Neural cell (in vitro differentiated cells): ENCODE measurements at regions not wholly inside any gene's neighbourhood (a gene's known extent, or its start where the extent isn't known, plus 50 kb on each side); places are given as distances from the start of the nearest gene placed in this dataset.
"Not testable (repeated sequence)": the region's sequence is repeated elsewhere in the genome, so short reads cannot be mapped to it uniquely, and the experiment has no call there.

Experiments used
- H2AFZ ChIP-seq: fragments of 200-600, 300-800 bp; sonication (generic), shearing (Covaris generic); 2 replicates; pipeline ENCODE4 v1.6.0; 2014; ENCODE audit warnings: low read depth, mild to moderate bottlenecking, antibody characterized with exemption, low read length, moderate library complexity
- H3F3A ChIP-seq: fragments of 200-600 bp; shearing (Covaris generic); 2 replicates; pipeline ENCODE4 v1.6.1; 2016; ENCODE audit warnings: mild to moderate bottlenecking, moderate library complexity, mixed read lengths, antibody characterized with exemption, low read length; ENCODE audit not compliant: insufficient read depth, poor library complexity, severe bottlenecking
- H3K27ac ChIP-seq: fragments of 200-600, 300-800 bp; sonication (generic), shearing (Covaris generic); 2 replicates; pipeline ENCODE4 v1.5.1; 2014; ENCODE audit warnings: mild to moderate bottlenecking, low read length, moderate library complexity
- H3K27me3 ChIP-seq: fragments of 300-800, 200-600 bp; sonication (generic), shearing (Covaris generic); 2 replicates; pipeline ENCODE4 v1.6.0; 2014; ENCODE audit warnings: mild to moderate bottlenecking, low read depth, low read length, moderate library complexity; ENCODE audit not compliant: insufficient read depth
- H3K36me3 ChIP-seq: fragments of 300-800, 200-600 bp; sonication (generic), shearing (Covaris generic); 2 replicates; pipeline ENCODE4 v1.5.1; 2014; ENCODE audit warnings: mild to moderate bottlenecking, antibody characterized with exemption, low read length, moderate library complexity; ENCODE audit not compliant: insufficient read depth
- H3K4me2 ChIP-seq: fragments of 300-800, 200-600 bp; sonication (generic), shearing (Covaris generic); 2 replicates; pipeline ENCODE4 v1.6.0; 2014; ENCODE audit warnings: mild to moderate bottlenecking, low read length
- H3K4me3 ChIP-seq: fragments of 300-800, 200-600 bp; sonication (generic), shearing (Covaris generic); 2 replicates; pipeline ENCODE4 v1.5.1; 2014; ENCODE audit warnings: mild to moderate bottlenecking, low read length, moderate library complexity
- H3K79me2 ChIP-seq: fragments of 200-600 bp; shearing (Covaris generic); replicated peaks from 2 replicates; pipeline ENCODE4 v1.6.0; 2014; ENCODE audit warnings: mild to moderate bottlenecking, low read length, moderate library complexity; ENCODE audit not compliant: insufficient read depth
- H3K9ac ChIP-seq: fragments of 300-800, 200-600 bp; sonication (generic), shearing (Covaris generic); 2 replicates; pipeline ENCODE4 v1.6.1; 2016; ENCODE audit warnings: mild to moderate bottlenecking, low read length, mixed read lengths
- H3K9me2 ChIP-seq: fragments of 200-600 bp; shearing (Covaris generic); 2 replicates; pipeline ENCODE4 v1.6.1; 2016; ENCODE audit warnings: mild to moderate bottlenecking, low read length, mixed read lengths; ENCODE audit not compliant: insufficient read depth
- H3K9me3 ChIP-seq: fragments of 200-600, 300-800 bp; sonication (generic), shearing (Covaris generic); 2 replicates; pipeline ENCODE4 v1.6.1; 2016; ENCODE audit warnings: mild to moderate bottlenecking, mixed run types, low read length, moderate library complexity, mixed read lengths
- H4K20me1 ChIP-seq: fragments of 200-600 bp; shearing (Covaris generic); 2 replicates; pipeline ENCODE4 v1.6.1; 2016; ENCODE audit warnings: mild to moderate bottlenecking, mixed run types; ENCODE audit not compliant: insufficient read depth
- EP300 ChIP-seq: fragments of 450-650 bp; conservative IDR thresholded peaks from 2 replicates; pipeline ENCODE4 v1.6.1; 2014; ENCODE audit warnings: antibody characterized with exemption, mild to moderate bottlenecking, moderate library complexity; ENCODE audit not compliant: poor library complexity, severe bottlenecking
- EZH2 ChIP-seq: fragments of 200-600, 300-800 bp; shearing (Covaris generic), sonication (generic); IDR thresholded peaks from 2 replicates; pipeline ENCODE4 v1.6.1; 2014; ENCODE audit warnings: antibody characterized with exemption, low read length, borderline replicate concordance, mild to moderate bottlenecking; ENCODE audit not compliant: insufficient read depth, poor library complexity, severe bottlenecking
- MXI1 ChIP-seq: fragments of 450-650 bp; conservative IDR thresholded peaks from 2 replicates; pipeline ENCODE4 v1.6.1; 2014; ENCODE audit warnings: antibody characterized with exemption, mild to moderate bottlenecking; ENCODE audit not compliant: poor library complexity, severe bottlenecking
- POLR2AphosphoS5 ChIP-seq: IDR thresholded peaks from 2 replicates; pipeline ENCODE4 v1.6.1; 2012
- RAD21 ChIP-seq: fragments of 450-650 bp; conservative IDR thresholded peaks from 2 replicates; pipeline ENCODE4 v1.6.1; 2014; ENCODE audit warnings: antibody characterized with exemption, mild to moderate bottlenecking, moderate library complexity
- REST ChIP-seq: IDR thresholded peaks from 2 replicates; pipeline ENCODE4 v1.6.1; 2012; ENCODE audit warnings: borderline replicate concordance
- SMC3 ChIP-seq: fragments of 450-650 bp; conservative IDR thresholded peaks from 2 replicates; pipeline ENCODE4 v1.6.1; 2014; ENCODE audit warnings: antibody characterized with exemption, mild to moderate bottlenecking, moderate library complexity; ENCODE audit not compliant: poor library complexity
- TAF1 ChIP-seq: IDR thresholded peaks from 2 replicates; pipeline ENCODE4 v1.6.1; 2012; ENCODE audit warnings: low read depth
- TF ChIP-seq, protein P1 (sequence below): fragments of 450-650 bp; IDR thresholded peaks from 2 replicates; pipeline ENCODE4 v1.5.1; 2014; ENCODE audit warnings: antibody characterized with exemption, mild to moderate bottlenecking, moderate library complexity; ENCODE audit not compliant: poor library complexity, severe bottlenecking

DNA sequence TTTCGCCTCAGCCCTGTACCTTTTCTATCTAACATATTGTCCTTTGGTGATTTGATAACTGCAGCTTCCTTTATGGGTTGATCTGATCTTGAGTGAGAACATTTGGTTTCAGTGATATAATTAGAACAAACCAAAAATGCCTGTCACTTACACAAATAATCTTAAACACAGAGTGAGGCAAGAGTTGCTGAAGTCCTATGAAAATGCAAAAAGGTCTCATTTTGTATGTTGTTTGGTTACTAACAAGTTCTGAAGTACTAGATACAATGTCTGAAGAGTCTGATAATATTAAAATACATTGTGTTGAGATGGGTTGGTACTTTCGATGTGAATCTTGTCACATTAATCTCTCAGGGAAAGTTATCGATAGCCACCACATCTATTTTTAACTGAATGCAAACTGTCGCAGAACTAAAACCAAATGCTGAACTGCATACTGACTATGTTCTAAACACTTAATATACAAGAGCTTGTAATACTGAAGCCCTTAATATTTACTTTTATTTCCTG, 70.4 kb upstream of the TMED7 start:
- no peak overlapping the region for H2AFZ ChIP-seq

DNA sequence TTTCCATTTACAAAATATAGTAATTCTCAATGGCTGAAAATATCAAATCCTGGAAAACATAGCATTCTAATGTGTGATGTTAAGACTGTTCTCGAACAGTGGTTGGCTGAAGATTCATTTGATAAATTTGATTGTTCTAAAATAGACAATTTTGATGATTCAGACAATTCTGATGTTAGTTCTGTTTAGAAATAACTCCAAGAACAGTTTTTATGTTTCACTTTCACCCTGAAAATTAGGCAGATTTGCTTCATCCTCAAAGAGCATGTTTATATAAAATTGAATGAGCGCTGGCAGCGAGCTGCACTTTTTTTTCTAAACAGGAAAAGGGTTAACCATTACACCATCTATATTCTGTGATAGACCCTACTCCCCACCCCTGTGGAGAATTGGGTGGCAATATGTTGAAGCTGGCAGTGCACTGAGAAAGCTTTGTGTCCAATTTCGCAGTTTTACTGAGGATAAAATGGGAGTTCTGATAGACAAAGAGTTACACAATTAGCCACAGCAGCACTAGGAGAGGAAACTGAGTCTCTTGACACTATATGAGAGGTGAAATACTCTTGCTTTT, 69.6 kb upstream of the TMED7 start:
- no peak overlapping the region for H3K27ac ChIP-seq
- H4K20me1 ChIP-seq: no peaks in the 10 kb centered on the region
- H3K9ac ChIP-seq: no peak overlapping the region
- no peaks in the 10 kb centered on the region for H3K27me3 ChIP-seq
- no peak overlapping the region for H2AFZ ChIP-seq
- H3K4me2 ChIP-seq: no peak overlapping the region
- no peak overlapping the region for H3K4me3 ChIP-seq
- H3K79me2 ChIP-seq: no peaks in the 10 kb centered on the region
- H3K36me3 ChIP-seq: no peaks in the 10 kb centered on the region
- no peaks in the 10 kb centered on the region for H3K9me3 ChIP-seq
- TF ChIP-seq REST: no peak
- H3K9me2 ChIP-seq: no peaks in the 10 kb centered on the region
- H3F3A ChIP-seq: no peaks in the 10 kb centered on the region

More for the DNA sequence above, 70.4 kb upstream of the TMED7 start:
- Histone ChIP-seq H3K9me2 (no peaks in the 10 kb centered on the region), H4K20me1 (no peaks in the 10 kb centered on the region), H3K27ac (no peak overlapping the region), H3K9me3 (no peaks in the 10 kb centered on the region), H3K9ac (no peak overlapping the region), H3K4me2 (no peak overlapping the region), H3K4me3 (no peak overlapping the region), H3F3A (no peaks in the 10 kb centered on the region), H3K36me3 (no peaks in the 10 kb centered on the region), H3K27me3 (no peaks in the 10 kb centered on the region), H3K79me2 (no peaks in the 10 kb centered on the region)
- no peak for TF ChIP-seq TAF1
- TF ChIP-seq POLR2AphosphoS5: no peak
- TF ChIP-seq MXI1: no peak
- no peak for TF ChIP-seq EZH2
- no peak for TF ChIP-seq EP300
- no peak for TF ChIP-seq SMC3
- TF ChIP-seq, protein P1, sequence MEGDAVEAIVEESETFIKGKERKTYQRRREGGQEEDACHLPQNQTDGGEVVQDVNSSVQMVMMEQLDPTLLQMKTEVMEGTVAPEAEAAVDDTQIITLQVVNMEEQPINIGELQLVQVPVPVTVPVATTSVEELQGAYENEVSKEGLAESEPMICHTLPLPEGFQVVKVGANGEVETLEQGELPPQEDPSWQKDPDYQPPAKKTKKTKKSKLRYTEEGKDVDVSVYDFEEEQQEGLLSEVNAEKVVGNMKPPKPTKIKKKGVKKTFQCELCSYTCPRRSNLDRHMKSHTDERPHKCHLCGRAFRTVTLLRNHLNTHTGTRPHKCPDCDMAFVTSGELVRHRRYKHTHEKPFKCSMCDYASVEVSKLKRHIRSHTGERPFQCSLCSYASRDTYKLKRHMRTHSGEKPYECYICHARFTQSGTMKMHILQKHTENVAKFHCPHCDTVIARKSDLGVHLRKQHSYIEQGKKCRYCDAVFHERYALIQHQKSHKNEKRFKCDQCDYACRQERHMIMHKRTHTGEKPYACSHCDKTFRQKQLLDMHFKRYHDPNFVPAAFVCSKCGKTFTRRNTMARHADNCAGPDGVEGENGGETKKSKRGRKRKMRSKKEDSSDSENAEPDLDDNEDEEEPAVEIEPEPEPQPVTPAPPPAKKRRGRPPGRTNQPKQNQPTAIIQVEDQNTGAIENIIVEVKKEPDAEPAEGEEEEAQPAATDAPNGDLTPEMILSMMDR: no peak
- no peak for TF ChIP-seq RAD21

GRCh38 chr5:115691814-115692213, 66.0 kb upstream of the TMED7 start:
- not testable (repeated sequence) for H4K20me1 ChIP-seq, H3F3A ChIP-seq, H3K79me2 ChIP-seq, H3K27ac ChIP-seq, H3K27me3 ChIP-seq, H3K4me2 ChIP-seq, H3K36me3 ChIP-seq, H3K9me3 ChIP-seq, H3K4me3 ChIP-seq, H3K9me2 ChIP-seq, H3K9ac ChIP-seq, H2AFZ ChIP-seq
